ENCODE measurements at regions not wholly inside any gene's neighbourhood (a gene's known extent, or its start where the extent isn't known, plus 50 kb on each side); places are given as distances from the start of the nearest gene placed in this dataset.

GRCh38 chr4:167475951-167476350, 241.7 kb upstream of the SPOCK3 start:
- DNase-seq: no peak

- DNase-seq: no peak
Observed at GRCh38 chr4:167492007-167492406, 257.7 kb upstream of the SPOCK3 start.

GRCh38 chr4:167509551-167509950, 275.3 kb upstream of the SPOCK3 start:
- DNase-seq: no peak

- no peak for DNase-seq
Observed at GRCh38 chr4:167524091-167524490, 289.8 kb upstream of the SPOCK3 start.

GRCh38 chr4:167537761-167538160, 303.5 kb upstream of the SPOCK3 start:
- DNase-seq: no peak

- no peak for DNase-seq
Observed at GRCh38 chr4:167541286-167541685, 307.0 kb upstream of the SPOCK3 start.

- DNase-seq: no peak
Observed at GRCh38 chr4:167544391-167544790, 310.1 kb upstream of the SPOCK3 start.

- no peak for DNase-seq
Observed at GRCh38 chr4:167550021-167550420, 315.7 kb upstream of the SPOCK3 start.

- no peak for DNase-seq
Observed at GRCh38 chr4:167555338-167556022, 321.2 kb upstream of the SPOCK3 start.

GRCh38 chr4:167578906-167579305, 344.6 kb upstream of the SPOCK3 start:
- DNase-seq: no peak

- no peak for DNase-seq
Observed at GRCh38 chr4:167581449-167581965, 347.2 kb upstream of the SPOCK3 start.

GRCh38 chr4:167587361-167587760, 353.1 kb upstream of the SPOCK3 start:
- DNase-seq: no peak

GRCh38 chr4:167595898-167596297, 361.6 kb upstream of the SPOCK3 start:
- no peak for DNase-seq

- DNase-seq: no peak
Observed at GRCh38 chr4:167602157-167602556, 367.9 kb upstream of the SPOCK3 start.

GRCh38 chr4:167606551-167606950, 372.3 kb upstream of the SPOCK3 start:
- no peak for DNase-seq

GRCh38 chr4:167613381-167613780, 379.1 kb upstream of the SPOCK3 start:
- no peak for DNase-seq

GRCh38 chr4:167614866-167615265, 380.6 kb upstream of the SPOCK3 start:
- DNase-seq: no peak

- DNase-seq: no peak
Observed at GRCh38 chr4:167616476-167616875, 382.2 kb upstream of the SPOCK3 start.

GRCh38 chr4:167622481-167623240, 388.4 kb upstream of the SPOCK3 start:
- DNase-seq: peak in 44 of 51 donors; percentile 0 to 78 (median 23)

GRCh38 chr4:167623241-167623572, 388.9 kb upstream of the SPOCK3 start:
- DNase-seq: no peak

- DNase-seq: no peak
Observed at GRCh38 chr4:167629272-167629671, 395.0 kb upstream of the SPOCK3 start.

- no peak for DNase-seq
Observed at GRCh38 chr4:167642250-167642649, 408.0 kb upstream of the SPOCK3 start.

- no peak for DNase-seq
Observed at GRCh38 chr4:167645358-167645757, 411.1 kb upstream of the SPOCK3 start.
